H9 (cell line): ENCODE measurements at regions not wholly inside any gene's neighbourhood (a gene's known extent, or its start where the extent isn't known, plus 50 kb on each side); places are given as distances from the start of the nearest gene placed in this dataset.

Experiments used
- DNase-seq: peaks from one replicate; pipeline ENCODE4 v3.0.0-alpha.2; 2017
- H2AFZ ChIP-seq: one replicate; pipeline ENCODE4 v1.6.1; 2013; ENCODE audit warnings: mild to moderate bottlenecking, low read length, control low read depth, moderate library complexity
- H2AK5ac ChIP-seq: 2 replicates; pipeline ENCODE4 v1.6.1; 2013; ENCODE audit warnings: low read length, control low read depth, mixed read lengths; ENCODE audit not compliant: insufficient read length
- H2BK120ac ChIP-seq: one replicate; pipeline ENCODE4 v1.6.1; 2013; ENCODE audit warnings: low read depth, mild to moderate bottlenecking, low read length, control low read depth, inconsistent platforms; ENCODE audit not compliant: poor library complexity, severe bottlenecking
- H2BK12ac ChIP-seq: 2 replicates; pipeline ENCODE4 v1.6.1; 2013; ENCODE audit warnings: low read length, control low read depth, mixed read lengths, low read depth; ENCODE audit not compliant: insufficient read length
- H2BK15ac ChIP-seq: 2 replicates; pipeline ENCODE4 v1.6.1; 2013; ENCODE audit warnings: low read depth, low read length, control low read depth
- H2BK20ac ChIP-seq: one replicate; pipeline ENCODE4 v1.6.1; 2013; ENCODE audit warnings: low read depth, mild to moderate bottlenecking, low read length, control low read depth, inconsistent platforms; ENCODE audit not compliant: poor library complexity, severe bottlenecking
- H2BK5ac ChIP-seq: 2 replicates; pipeline ENCODE4 v1.6.1; 2013; ENCODE audit warnings: low read length, control low read depth, mixed read lengths; ENCODE audit not compliant: insufficient read length
- H3K14ac ChIP-seq: 2 replicates; pipeline ENCODE4 v1.6.1; 2013; ENCODE audit warnings: low read length, control low read depth; ENCODE audit not compliant: insufficient read depth
- H3K18ac ChIP-seq: 2 replicates; pipeline ENCODE4 v1.6.1; 2013; ENCODE audit warnings: low read depth, mild to moderate bottlenecking, mixed read lengths, low read length, control low read depth; ENCODE audit not compliant: insufficient read length
- H3K23ac ChIP-seq: 2 replicates; pipeline ENCODE4 v1.6.1; 2013; ENCODE audit warnings: low read length, control low read depth, mixed read lengths, low read depth; ENCODE audit not compliant: insufficient read length
- H3K23me2 ChIP-seq: 2 replicates; pipeline ENCODE4 v1.6.1; 2013; ENCODE audit warnings: low read depth, mild to moderate bottlenecking, mixed read lengths, low read length, control low read depth; ENCODE audit not compliant: insufficient read length, poor library complexity, severe bottlenecking
- H3K27ac ChIP-seq: 2 replicates; pipeline ENCODE4 v1.5.1; 2013; ENCODE audit warnings: low read length, control low read depth, mixed read lengths, low read depth; ENCODE audit not compliant: insufficient read length
- H3K27me3 ChIP-seq: 2 replicates; pipeline ENCODE4 v1.6.1; 2013; ENCODE audit warnings: low read length, control low read depth, inconsistent platforms; ENCODE audit not compliant: insufficient read depth
- H3K4ac ChIP-seq: 2 replicates; pipeline ENCODE4 v1.6.1; 2013; ENCODE audit warnings: low read depth, mild to moderate bottlenecking, control low read depth, inconsistent platforms, low read length, moderate library complexity
- H3K4me1 ChIP-seq: 2 replicates; pipeline ENCODE4 v1.6.1; 2013; ENCODE audit warnings: low read length, control low read depth, inconsistent platforms; ENCODE audit not compliant: insufficient read depth
- H3K4me2 ChIP-seq: 2 replicates; pipeline ENCODE4 v1.6.1; 2013; ENCODE audit warnings: low read length, control low read depth, mixed read lengths; ENCODE audit not compliant: insufficient read length, insufficient read depth
- H3K56ac ChIP-seq: 2 replicates; pipeline ENCODE4 v1.6.1; 2013; ENCODE audit warnings: low read depth, mild to moderate bottlenecking, mixed read lengths, low read length, control low read depth; ENCODE audit not compliant: insufficient read length
- H3K79me1 ChIP-seq: 2 replicates; pipeline ENCODE4 v1.6.1; 2013; ENCODE audit warnings: low read depth, mild to moderate bottlenecking, moderate library complexity, low read length, control low read depth, inconsistent platforms; ENCODE audit not compliant: insufficient read depth, poor library complexity, severe bottlenecking
- H3K79me2 ChIP-seq: 2 replicates; pipeline ENCODE4 v1.6.1; 2013; ENCODE audit warnings: low read length, control low read depth, inconsistent platforms; ENCODE audit not compliant: insufficient read depth
- H3K9ac ChIP-seq: 2 replicates; pipeline ENCODE4 v1.6.1; 2013; ENCODE audit warnings: low read length, control low read depth, mixed read lengths; ENCODE audit not compliant: insufficient read length; ENCODE audit errors: extremely low read depth
- H3K9me3 ChIP-seq: one replicate; pipeline ENCODE4 v1.6.1; 2013; ENCODE audit warnings: low read depth, low read length, inconsistent platforms; ENCODE audit not compliant: control insufficient read depth
- H3T11ph ChIP-seq: one replicate; pipeline ENCODE4 v1.6.1; 2013; ENCODE audit warnings: mild to moderate bottlenecking, low read length, control low read depth, inconsistent platforms
- H4K20me1 ChIP-seq: one replicate; pipeline ENCODE4 v1.6.1; 2013; ENCODE audit not compliant: control insufficient read depth, insufficient read length, insufficient read depth
- H4K5ac ChIP-seq: 2 replicates; pipeline ENCODE4 v1.6.1; 2013; ENCODE audit warnings: low read depth, mild to moderate bottlenecking, mixed read lengths, low read length, control low read depth; ENCODE audit not compliant: insufficient read length
- H4K8ac ChIP-seq: replicated peaks from 2 replicates; pipeline ENCODE4 v1.6.1; 2013; ENCODE audit warnings: low read length, control low read depth, mixed read lengths, low read depth; ENCODE audit not compliant: insufficient read length
- H4K91ac ChIP-seq: 2 replicates; pipeline ENCODE4 v1.6.1; 2013; ENCODE audit warnings: low read depth, mild to moderate bottlenecking, moderate library complexity, mixed read lengths, low read length, control low read depth; ENCODE audit not compliant: insufficient read length
- H3K27ac Mint-ChIP-seq, 3 experiments: 2 replicates in 2 of 3; 3 replicates in 1 of 3; pipeline ENCODE4 v1.8.0; 2020 to 2021; ENCODE audit warnings: mixed read lengths in 3 of 3, mild to moderate bottlenecking in 1 of 3, moderate library complexity in 1 of 3
- H3K27me3 Mint-ChIP-seq: 2 replicates; pipeline ENCODE4 v1.8.0; 2021; ENCODE audit warnings: low read depth, mild to moderate bottlenecking, moderate library complexity, mixed read lengths
- H3K36me3 Mint-ChIP-seq, 3 experiments: 2 replicates in 2 of 3; 3 replicates in 1 of 3; pipeline ENCODE4 v1.8.0; 2020 to 2021; ENCODE audit warnings: low read depth in 3 of 3, mixed read lengths in 3 of 3; ENCODE audit not compliant: insufficient read depth in 1 of 3
- H3K4me1 Mint-ChIP-seq, 2 experiments: 2 replicates each; pipeline ENCODE4 v1.8.0; 2020; ENCODE audit warnings: mixed read lengths in 2 of 2
- H3K4me3 Mint-ChIP-seq, 2 experiments: 2 replicates in 1 of 2; 3 replicates in 1 of 2; pipeline ENCODE4 v1.8.0; 2020 to 2021; ENCODE audit warnings: mild to moderate bottlenecking in 2 of 2, mixed read lengths in 2 of 2, moderate library complexity in 1 of 2
- H3K9me3 Mint-ChIP-seq, 2 experiments: 2 replicates in 1 of 2; 3 replicates in 1 of 2; pipeline ENCODE4 v1.8.0; 2020; ENCODE audit warnings: mild to moderate bottlenecking in 2 of 2, mixed read lengths in 2 of 2, moderate library complexity in 1 of 2
- CTCF ChIP-seq: fragments of 200-600 bp; sonication (generic); conservative IDR thresholded peaks from 3 replicates; pipeline ENCODE4 v1.8.0; 2021; ENCODE audit warnings: antibody characterized with exemption, mild to moderate bottlenecking
- WGBS: extraction: QIAGEN DNeasy Blood & Tissue Kit; methylation state at CpG from one replicate; pipeline ENCODE4 v1.1.7; 2013; ENCODE audit warnings: missing lambda C conversion rate, low lambda C conversion rate, mixed read lengths; ENCODE audit not compliant: insufficient read length; ENCODE audit errors: extremely low coverage; 5-methylcytosine and 5-hydroxymethylcytosine counted together

- Histone ChIP-seq H3K9ac (no peak overlapping the region), H3K18ac (no peak overlapping the region), H2BK20ac (no peak overlapping the region), H2BK15ac (no peak overlapping the region), H4K20me1 (no peaks in the 10 kb centered on the region), H4K8ac (no peak overlapping the region), H3K4me2 (no peak overlapping the region), H3K56ac (no peak overlapping the region), H4K91ac (no peak overlapping the region), H2BK12ac (no peak overlapping the region), H3K27ac (no peak overlapping the region), H3T11ph (no peak overlapping the region), H3K79me1 (no peaks in the 10 kb centered on the region), H4K5ac (no peak overlapping the region), H3K27me3 (no peaks in the 10 kb centered on the region), H3K23ac (no peak overlapping the region), H2AFZ (no peak overlapping the region), H3K9me3 (no peaks in the 10 kb centered on the region), H2BK120ac (no peak overlapping the region), H3K14ac (no peak overlapping the region), H2AK5ac (no peak overlapping the region), H2BK5ac (no peak overlapping the region), H3K79me2 (no peaks in the 10 kb centered on the region), H3K4ac (no peak overlapping the region), H3K23me2 (no peaks in the 10 kb centered on the region), H3K4me1 (no peaks in the 10 kb centered on the region)
- no peak for DNase-seq
- no peaks in the 10 kb centered on the region for H3K4me1 Mint-ChIP-seq
- TF ChIP-seq CTCF: no peak
- no peak overlapping the region for H3K27ac Mint-ChIP-seq
- peaks cover 8 to 9% of the 10 kb centered on the region in 2 experiments; a peak in 4 of 5 replicates for H3K9me3 Mint-ChIP-seq
- no CpG with 5 or more reads among the region's 2 CpGs for WGBS
- H3K4me3 Mint-ChIP-seq: no peak overlapping the region
- H3K36me3 Mint-ChIP-seq: peaks cover 0 to 13% (median 0%) of the 10 kb centered on the region in 3 experiments; a peak in 2 of 7 replicates
- no peaks in the 10 kb centered on the region for H3K27me3 Mint-ChIP-seq
Measured at GRCh38 chr4:162681212-162681611, 485.5 kb downstream of the NAF1 start.
